ENCODE measurements at regions not wholly inside any gene's neighbourhood (a gene's known extent, or its start where the extent isn't known, plus 50 kb on each side); places are given as distances from the start of the nearest gene placed in this dataset.

GRCh38 chr4:30847958-30848357, 127.8 kb downstream of the PCDH7 start:
- Histone ChIP-seq H3K4me3 (no peak overlapping the region), H3K27me3 (no peaks in the 10 kb centered on the region), H3K9me3 (no peaks in the 10 kb centered on the region), H3K36me3 (no peaks in the 10 kb centered on the region), H3K27ac (no peak overlapping the region), H3K4me1 (no peaks in the 10 kb centered on the region)
- TF ChIP-seq POLR2A (IDR thresholded peaks at IDR 0.05) (no peak), EP300 (IDR thresholded peaks at IDR 0.05) (no peak)
- TF ChIP-seq, protein P1, sequence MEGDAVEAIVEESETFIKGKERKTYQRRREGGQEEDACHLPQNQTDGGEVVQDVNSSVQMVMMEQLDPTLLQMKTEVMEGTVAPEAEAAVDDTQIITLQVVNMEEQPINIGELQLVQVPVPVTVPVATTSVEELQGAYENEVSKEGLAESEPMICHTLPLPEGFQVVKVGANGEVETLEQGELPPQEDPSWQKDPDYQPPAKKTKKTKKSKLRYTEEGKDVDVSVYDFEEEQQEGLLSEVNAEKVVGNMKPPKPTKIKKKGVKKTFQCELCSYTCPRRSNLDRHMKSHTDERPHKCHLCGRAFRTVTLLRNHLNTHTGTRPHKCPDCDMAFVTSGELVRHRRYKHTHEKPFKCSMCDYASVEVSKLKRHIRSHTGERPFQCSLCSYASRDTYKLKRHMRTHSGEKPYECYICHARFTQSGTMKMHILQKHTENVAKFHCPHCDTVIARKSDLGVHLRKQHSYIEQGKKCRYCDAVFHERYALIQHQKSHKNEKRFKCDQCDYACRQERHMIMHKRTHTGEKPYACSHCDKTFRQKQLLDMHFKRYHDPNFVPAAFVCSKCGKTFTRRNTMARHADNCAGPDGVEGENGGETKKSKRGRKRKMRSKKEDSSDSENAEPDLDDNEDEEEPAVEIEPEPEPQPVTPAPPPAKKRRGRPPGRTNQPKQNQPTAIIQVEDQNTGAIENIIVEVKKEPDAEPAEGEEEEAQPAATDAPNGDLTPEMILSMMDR (IDR thresholded peaks at IDR 0.05), result no peak
- DNase-seq (ENCODE audit: low spot score in 2 of 2), result no peak
- WGBS, 2 donors, result 82 to 83% methylated on average over 1 of the region's 1 CpG

DNA sequence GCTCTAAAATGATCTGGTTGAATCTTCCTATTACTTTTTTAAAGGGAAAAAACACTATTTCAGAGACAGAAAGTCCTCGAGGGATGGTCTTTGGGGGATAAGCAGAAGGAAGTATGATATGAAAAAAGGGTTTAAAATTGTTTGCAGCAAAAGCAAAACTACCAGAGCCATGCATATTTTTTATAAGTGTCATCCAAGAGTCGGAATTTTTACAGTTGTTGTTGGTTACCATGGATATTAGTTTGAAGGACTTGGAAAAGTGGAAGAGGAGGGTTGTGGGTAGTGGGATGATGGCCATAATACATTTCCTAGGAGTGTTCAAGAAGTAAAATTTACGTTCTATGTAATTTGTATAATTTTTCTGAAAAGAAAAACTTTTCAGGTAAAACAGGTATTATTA, 134.4 kb downstream of the PCDH7 start:
- H3K9me3 ChIP-seq, result no peaks in the 10 kb centered on the region
- WGBS, 2 donors, result 53 to 63% methylated on average over 3 of the region's 3 CpGs
- no peak for TF ChIP-seq POLR2A (IDR thresholded peaks at IDR 0.05)
- TF ChIP-seq, protein P1 (IDR thresholded peaks at IDR 0.05), result no peak
- TF ChIP-seq EP300 (IDR thresholded peaks at IDR 0.05), result no peak
- H3K4me1 ChIP-seq, result no peaks in the 10 kb centered on the region
- no peak for DNase-seq (ENCODE audit: low spot score in 2 of 2)
- no peak overlapping the region for H3K27ac ChIP-seq
- H3K4me3 ChIP-seq, result no peak overlapping the region
- no peaks in the 10 kb centered on the region for H3K36me3 ChIP-seq
- H3K27me3 ChIP-seq, result no peaks in the 10 kb centered on the region

DNA sequence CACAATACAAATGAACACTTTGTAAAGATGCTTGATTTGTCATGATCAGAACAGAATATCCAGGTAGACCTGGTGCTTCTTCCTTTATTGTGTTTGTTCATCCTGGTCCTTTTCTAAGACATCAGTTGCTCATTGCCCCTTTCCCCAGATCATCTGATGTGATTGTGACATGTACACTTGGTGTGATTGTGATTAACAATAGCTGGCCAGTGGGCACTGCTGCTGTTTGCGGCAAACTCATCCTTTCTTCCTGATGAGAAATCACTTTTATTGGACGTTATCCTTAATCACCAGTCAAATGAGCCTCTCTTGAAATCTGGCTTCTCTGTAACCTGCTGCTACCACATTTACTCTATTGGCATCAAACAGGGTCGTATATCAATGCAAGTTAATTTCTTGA, 135.1 kb downstream of the PCDH7 start:
- no peaks in the 10 kb centered on the region for H3K4me1 ChIP-seq
- no peak for TF ChIP-seq EP300 (IDR thresholded peaks at IDR 0.05)
- TF ChIP-seq, protein P1 (IDR thresholded peaks at IDR 0.05), result no peak
- no peak for TF ChIP-seq POLR2A (IDR thresholded peaks at IDR 0.05)
- H3K9me3 ChIP-seq, result no peaks in the 10 kb centered on the region
- WGBS, 2 donors, result 86 to 88% methylated on average over 3 of the region's 3 CpGs
- no peak overlapping the region for H3K27ac ChIP-seq
- no peaks in the 10 kb centered on the region for H3K36me3 ChIP-seq
- H3K27me3 ChIP-seq, result no peaks in the 10 kb centered on the region
- no peak overlapping the region for H3K4me3 ChIP-seq
- no peak for DNase-seq (ENCODE audit: low spot score in 2 of 2)

- WGBS, 2 donors, result 84 to 85% methylated on average over 6 of the region's 6 CpGs
- H3K27ac ChIP-seq, result no peak overlapping the region
- H3K36me3 ChIP-seq, result no peaks in the 10 kb centered on the region
- DNase-seq (ENCODE audit: low spot score in 2 of 2), result no peak
- no peak overlapping the region for H3K4me3 ChIP-seq
- TF ChIP-seq EP300 (IDR thresholded peaks at IDR 0.05) (no peak), POLR2A (IDR thresholded peaks at IDR 0.05) (no peak)
- TF ChIP-seq, protein P1 (IDR thresholded peaks at IDR 0.05), result no peak
- no peaks in the 10 kb centered on the region for H3K9me3 ChIP-seq
- H3K27me3 ChIP-seq, result no peaks in the 10 kb centered on the region
- no peaks in the 10 kb centered on the region for H3K4me1 ChIP-seq
These were observed 136.8 kb downstream of the PCDH7 start for GRCh38 chr4:30856795-30857564.

GRCh38 chr4:30860978-30861377, 140.8 kb downstream of the PCDH7 start:
- no peak for DNase-seq (ENCODE audit: low spot score in 2 of 2)
- no peaks in the 10 kb centered on the region for H3K36me3 ChIP-seq
- WGBS, 2 donors, result 67 to 71% methylated on average over 3 of the region's 3 CpGs
- TF ChIP-seq, protein P1 (IDR thresholded peaks at IDR 0.05), result no peak
- TF ChIP-seq POLR2A (IDR thresholded peaks at IDR 0.05), result no peak
- TF ChIP-seq EP300 (IDR thresholded peaks at IDR 0.05), result no peak
- H3K9me3 ChIP-seq, result no peaks in the 10 kb centered on the region
- H3K27me3 ChIP-seq, result no peaks in the 10 kb centered on the region
- no peak overlapping the region for H3K4me3 ChIP-seq
- no peaks in the 10 kb centered on the region for H3K4me1 ChIP-seq
- H3K27ac ChIP-seq, result no peak overlapping the region
